Activated naive CD8-positive, alpha-beta T cell treated with anti-CD3 and anti-CD28 coated beads, Interleukin-2, amount 50 U/mL, for 24 hours (primary cell): ENCODE measurements at regions not wholly inside any gene's neighbourhood (a gene's known extent, or its start where the extent isn't known, plus 50 kb on each side); places are given as distances from the start of the nearest gene placed in this dataset.
A peak's percentile ranks its signal among the peaks of the same experiment; 100 is the strongest.

Source experiments
- ATAC-seq: fragments of 150-1000 bp; cut with Tn5 transposase; one replicate; pipeline ENCODE4 v1.10.0; 2021
- DNase-seq: peaks from one replicate; pipeline ENCODE4 v3.0.0; 2021
- H3K27ac Mint-ChIP-seq: one replicate; pipeline ENCODE4 v1.8.0; 2021; ENCODE audit warnings: mild to moderate bottlenecking, mixed read lengths
- H3K27me3 Mint-ChIP-seq: one replicate; pipeline ENCODE4 v1.8.0; 2021; ENCODE audit warnings: mixed read lengths
- H3K36me3 Mint-ChIP-seq: one replicate; pipeline ENCODE4 v1.8.0; 2021; ENCODE audit warnings: low read depth, mixed read lengths
- H3K4me1 Mint-ChIP-seq: one replicate; pipeline ENCODE4 v1.8.0; 2021; ENCODE audit warnings: mixed read lengths
- H3K4me3 Mint-ChIP-seq: one replicate; pipeline ENCODE4 v1.8.0; 2021; ENCODE audit warnings: mild to moderate bottlenecking, moderate library complexity, mixed read lengths
- H3K9me3 Mint-ChIP-seq: one replicate; pipeline ENCODE4 v1.8.0; 2021; ENCODE audit warnings: mixed read lengths

GRCh38 chr4:73001885-73002284, 67.6 kb downstream of the COX18 start:
- no peaks in the 10 kb centered on the region for H3K36me3 Mint-ChIP-seq
- H3K4me1 Mint-ChIP-seq: no peaks in the 10 kb centered on the region
- peaks cover 24% of the 10 kb centered on the region for H3K27me3 Mint-ChIP-seq
- no peak for DNase-seq
- H3K4me3 Mint-ChIP-seq: no peak overlapping the region
- no peak overlapping the region for H3K27ac Mint-ChIP-seq
- no peak for ATAC-seq
- no peaks in the 10 kb centered on the region for H3K9me3 Mint-ChIP-seq

GRCh38 chr4:72997409-72997808, 72.1 kb downstream of the COX18 start:
- no peak for ATAC-seq
- no peak overlapping the region for H3K4me3 Mint-ChIP-seq

GRCh38 chr4:72994670-72995069, 74.8 kb downstream of the COX18 start:
- H3K27ac Mint-ChIP-seq: no peak overlapping the region
- no peak overlapping the region for H3K4me3 Mint-ChIP-seq
- no peaks in the 10 kb centered on the region for H3K36me3 Mint-ChIP-seq
- H3K9me3 Mint-ChIP-seq: no peaks in the 10 kb centered on the region
- H3K4me1 Mint-ChIP-seq: no peaks in the 10 kb centered on the region
- no peak for DNase-seq
- H3K27me3 Mint-ChIP-seq: peaks cover 9% of the 10 kb centered on the region
- ATAC-seq: no peak

More at GRCh38 chr4:72997409-72997808, 72.1 kb downstream of the COX18 start:
- no peaks in the 10 kb centered on the region for H3K4me1 Mint-ChIP-seq
- H3K27ac Mint-ChIP-seq: no peak overlapping the region
- peaks cover 9% of the 10 kb centered on the region for H3K27me3 Mint-ChIP-seq
- H3K9me3 Mint-ChIP-seq: no peaks in the 10 kb centered on the region
- no peak for DNase-seq
- no peaks in the 10 kb centered on the region for H3K36me3 Mint-ChIP-seq

- no peak for ATAC-seq
Measured at GRCh38 chr4:72993876-72994275, 75.6 kb downstream of the COX18 start.

GRCh38 chr4:72991873-72992272, 77.6 kb downstream of the COX18 start:
- Mint-ChIP-seq H3K27me3 (peaks cover 5% of the 10 kb centered on the region), H3K4me1 (no peaks in the 10 kb centered on the region), H3K9me3 (no peaks in the 10 kb centered on the region), H3K27ac (no peak overlapping the region), H3K4me3 (no peak overlapping the region), H3K36me3 (no peaks in the 10 kb centered on the region)
- no peak for ATAC-seq
- no peak for DNase-seq

More at GRCh38 chr4:72993876-72994275, 75.6 kb downstream of the COX18 start:
- Mint-ChIP-seq H3K36me3 (no peaks in the 10 kb centered on the region), H3K4me3 (no peak overlapping the region), H3K27ac (no peak overlapping the region), H3K9me3 (no peaks in the 10 kb centered on the region), H3K27me3 (peaks cover 9% of the 10 kb centered on the region), H3K4me1 (no peaks in the 10 kb centered on the region)
- no peak for DNase-seq

GRCh38 chr4:72987741-72988729, 81.5 kb downstream of the COX18 start:
- no peaks in the 10 kb centered on the region for H3K9me3 Mint-ChIP-seq
- no peaks in the 10 kb centered on the region for H3K36me3 Mint-ChIP-seq
- DNase-seq (no peak), ATAC-seq (peak; percentile 67)
- H3K27ac Mint-ChIP-seq: no peak overlapping the region
- peaks cover 12% of the 10 kb centered on the region for H3K4me1 Mint-ChIP-seq
- H3K27me3 Mint-ChIP-seq: no peaks in the 10 kb centered on the region
- H3K4me3 Mint-ChIP-seq: no peak overlapping the region

GRCh38 chr4:72984351-72984750, 85.2 kb downstream of the COX18 start:
- Mint-ChIP-seq H3K9me3 (no peaks in the 10 kb centered on the region), H3K36me3 (no peaks in the 10 kb centered on the region), H3K4me3 (no peak overlapping the region), H3K27me3 (peaks cover 2% of the 10 kb centered on the region), H3K27ac (no peak overlapping the region), H3K4me1 (peaks cover 14% of the 10 kb centered on the region)
- ATAC-seq (peak; percentile 79), DNase-seq (no peak)

- H3K27ac Mint-ChIP-seq: no peak overlapping the region
- H3K27me3 Mint-ChIP-seq: peaks cover 2% of the 10 kb centered on the region
- H3K9me3 Mint-ChIP-seq: no peaks in the 10 kb centered on the region
- H3K4me1 Mint-ChIP-seq: peaks cover 14% of the 10 kb centered on the region
- ATAC-seq (no peak), DNase-seq (no peak)
- H3K36me3 Mint-ChIP-seq: no peaks in the 10 kb centered on the region
- H3K4me3 Mint-ChIP-seq: no peak overlapping the region
Measured at GRCh38 chr4:72983709-72984108, 85.8 kb downstream of the COX18 start.

GRCh38 chr4:72977936-72978485, 91.5 kb downstream of the COX18 start:
- Mint-ChIP-seq H3K27me3 (peaks cover 14% of the 10 kb centered on the region), H3K4me1 (peaks cover 6% of the 10 kb centered on the region), H3K4me3 (no peak overlapping the region), H3K36me3 (no peaks in the 10 kb centered on the region), H3K27ac (no peak overlapping the region), H3K9me3 (no peaks in the 10 kb centered on the region)
- DNase-seq (no peak), ATAC-seq (no peak)

- Mint-ChIP-seq H3K4me1 (peaks cover 6% of the 10 kb centered on the region), H3K4me3 (no peak overlapping the region), H3K9me3 (no peaks in the 10 kb centered on the region), H3K27ac (no peak overlapping the region), H3K36me3 (no peaks in the 10 kb centered on the region), H3K27me3 (peaks cover 21% of the 10 kb centered on the region)
- no peak for ATAC-seq
- no peak for DNase-seq
Measured at GRCh38 chr4:72975488-72975784, 94.1 kb downstream of the COX18 start.

- Mint-ChIP-seq H3K27ac (no peak overlapping the region), H3K9me3 (no peaks in the 10 kb centered on the region)
- no peak for DNase-seq
Measured at GRCh38 chr4:72974694-72975487, 94.6 kb downstream of the COX18 start.

GRCh38 chr4:72971572-72971971, 97.9 kb downstream of the COX18 start:
- Mint-ChIP-seq H3K4me1 (peaks cover 2% of the 10 kb centered on the region), H3K4me3 (no peak overlapping the region), H3K27me3 (peaks cover 16% of the 10 kb centered on the region), H3K27ac (no peak overlapping the region), H3K36me3 (no peaks in the 10 kb centered on the region), H3K9me3 (no peaks in the 10 kb centered on the region)
- DNase-seq (no peak), ATAC-seq (no peak)

More at GRCh38 chr4:72974694-72975487, 94.6 kb downstream of the COX18 start:
- peaks cover 5% of the 10 kb centered on the region for H3K4me1 Mint-ChIP-seq
- H3K27me3 Mint-ChIP-seq: peaks cover 21% of the 10 kb centered on the region
- H3K4me3 Mint-ChIP-seq: no peak overlapping the region
- H3K36me3 Mint-ChIP-seq: no peaks in the 10 kb centered on the region
- no peak for ATAC-seq

GRCh38 chr4:72970756-72971155, 98.8 kb downstream of the COX18 start:
- Mint-ChIP-seq H3K4me3 (no peak overlapping the region), H3K36me3 (no peaks in the 10 kb centered on the region), H3K9me3 (no peaks in the 10 kb centered on the region), H3K27ac (no peak overlapping the region), H3K4me1 (peaks cover 2% of the 10 kb centered on the region), H3K27me3 (peaks cover 14% of the 10 kb centered on the region)
- no peak for ATAC-seq
- DNase-seq: no peak

- no peak for ATAC-seq
- Mint-ChIP-seq H3K27me3 (peaks cover 14% of the 10 kb centered on the region), H3K4me3 (no peak overlapping the region), H3K9me3 (peaks cover 1% of the 10 kb centered on the region), H3K36me3 (no peaks in the 10 kb centered on the region), H3K4me1 (peaks cover 2% of the 10 kb centered on the region), H3K27ac (no peak overlapping the region)
- DNase-seq: no peak
Measured at GRCh38 chr4:72969976-72970375, 99.5 kb downstream of the COX18 start.

GRCh38 chr4:72966652-72967051, 102.9 kb downstream of the COX18 start:
- Mint-ChIP-seq H3K4me3 (no peak overlapping the region), H3K4me1 (no peaks in the 10 kb centered on the region), H3K27ac (no peak overlapping the region), H3K36me3 (no peaks in the 10 kb centered on the region), H3K9me3 (peaks cover 17% of the 10 kb centered on the region), H3K27me3 (peaks cover 15% of the 10 kb centered on the region)
- ATAC-seq (no peak), DNase-seq (no peak)
